Caco-2 (cell line): ENCODE measurements at regions not wholly inside any gene's neighbourhood (a gene's known extent, or its start where the extent isn't known, plus 50 kb on each side); places are given as distances from the start of the nearest gene placed in this dataset.

Experiments
- BruUV-seq: library from RNA; stranded (reverse); fragments of 400-500 nt; replicated peaks from 2 replicates; lab custom pipeline; 2021; lab: Mats Ljungman, UMichigan
- CTCF ChIA-PET: fragments of 300-600 bp; sonication (Branson Sonifier 250); formaldehyde crosslinking; loops from one replicate; lab custom pipeline; 2022; ENCODE audit warnings: antibody characterized with exemption; lab: Charles Lee
- POLR2A ChIA-PET: fragments of 300-600 bp; sonication (Branson Sonifier 250); formaldehyde crosslinking; loops from one replicate; lab custom pipeline; 2022; ENCODE audit warnings: antibody characterized with exemption; lab: Charles Lee
- DNase-seq, 2 experiments: peaks; one replicate each; pipeline versions ENCODE4 v3.0.0 to v3.0.0-alpha.2; 2020 to 2022
- H3K27me3 ChIP-seq: replicated peaks from 2 replicates; pipeline ENCODE4 v1.6.0; 2011; ENCODE audit warnings: low read length; ENCODE audit not compliant: control insufficient read depth, insufficient read depth
- H3K36me3 ChIP-seq: 2 replicates; pipeline ENCODE4 v1.5.1; 2011; ENCODE audit warnings: low read length; ENCODE audit not compliant: control insufficient read depth, insufficient read depth
- H3K4me1 ChIP-seq: fragments of 250-450 bp; sonication (Bioruptor Pico); 2 replicates; pipeline ENCODE4 v1.5.1; 2020; ENCODE audit warnings: mild to moderate bottlenecking
- H3K4me3 ChIP-seq: 2 replicates; pipeline ENCODE4 v1.5.1; 2011; ENCODE audit warnings: low read depth, mild to moderate bottlenecking, control low read depth, low read length
- H3K9me3 ChIP-seq: fragments of 250-450 bp; sonication (Bioruptor Pico); 2 replicates; pipeline ENCODE4 v1.5.1; 2020; ENCODE audit warnings: mild to moderate bottlenecking, moderate library complexity
- H3K27ac Mint-ChIP-seq: one replicate; pipeline ENCODE4 v1.8.0; 2022; ENCODE audit warnings: mixed read lengths; ENCODE audit not compliant: unreplicated experiment
- H3K27me3 Mint-ChIP-seq: one replicate; pipeline ENCODE4 v1.8.0; 2022; ENCODE audit warnings: mixed read lengths; ENCODE audit not compliant: insufficient read depth, unreplicated experiment
- H3K36me3 Mint-ChIP-seq: one replicate; pipeline ENCODE4 v1.8.0; 2022; ENCODE audit warnings: mild to moderate bottlenecking, mixed read lengths; ENCODE audit not compliant: insufficient read depth, unreplicated experiment
- H3K4me1 Mint-ChIP-seq: one replicate; pipeline ENCODE4 v1.8.0; 2022; ENCODE audit warnings: low read depth, mixed read lengths; ENCODE audit not compliant: unreplicated experiment
- H3K4me3 Mint-ChIP-seq: one replicate; pipeline ENCODE4 v1.8.0; 2022; ENCODE audit warnings: mild to moderate bottlenecking, moderate library complexity, mixed read lengths; ENCODE audit not compliant: unreplicated experiment
- H3K9me3 Mint-ChIP-seq: one replicate; pipeline ENCODE4 v1.8.0; 2022; ENCODE audit warnings: mixed read lengths; ENCODE audit not compliant: unreplicated experiment
- intact Hi-C: fragments of 100-400 bp; cut with micrococcal nuclease; formaldehyde crosslinking; loops from one replicate; pipeline ENCODE4 v1.10.0; 2022; ENCODE audit not compliant: unreplicated experiment
- TF ChIP-seq, protein P1 (sequence below), 2 experiments: fragments of 200-600 bp in 1 of 2; IDR thresholded peaks; 1 replicate in 1 of 2; 2 replicates in 1 of 2; pipeline versions ENCODE4 v1.5.1 to v1.8.0; 2011 to 2022; ENCODE audit warnings: antibody characterized with exemption in 1 of 2, control low read depth in 1 of 2, inconsistent platforms in 1 of 2, low read depth in 1 of 2, low read length in 1 of 2, mild to moderate bottlenecking in 1 of 2, moderate library complexity in 1 of 2; ENCODE audit not compliant: insufficient read depth in 1 of 2, severe bottlenecking in 1 of 2, unreplicated experiment in 1 of 2

DNA sequence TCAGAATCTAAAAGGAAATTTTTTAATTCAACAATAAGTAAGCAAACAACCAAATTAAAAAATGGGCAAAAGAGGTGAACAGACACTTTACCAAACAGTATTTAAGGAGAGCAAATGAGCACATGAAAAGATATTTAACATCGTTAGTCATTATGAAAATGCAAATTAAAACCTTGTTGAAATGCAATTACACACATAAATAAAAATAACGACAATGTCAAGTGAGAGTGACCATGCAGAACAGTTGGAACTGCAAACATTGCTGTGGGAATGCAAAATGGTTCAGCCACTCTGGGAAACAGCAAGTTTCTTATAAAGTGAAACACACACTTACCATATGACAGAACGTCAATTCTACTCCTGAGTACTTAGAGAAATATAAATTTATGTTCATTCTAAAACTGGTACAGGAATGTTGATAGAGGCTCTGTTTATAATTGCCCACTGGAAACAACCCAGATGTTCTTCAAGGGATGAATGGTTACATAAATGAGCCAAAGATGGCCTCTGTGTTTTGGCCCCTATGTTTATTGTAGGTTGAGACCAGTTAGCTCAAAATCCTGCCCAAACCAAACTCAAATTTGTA is 678.1 kb downstream of the UQCRFS1 start:
- no peak for DNase-seq
- intact Hi-C loops, result no loop called here
- H3K36me3 Mint-ChIP-seq, result no peaks in the 10 kb centered on the region
- peaks cover 8% of the 10 kb centered on the region for H3K9me3 Mint-ChIP-seq
- TF ChIP-seq, protein P1, sequence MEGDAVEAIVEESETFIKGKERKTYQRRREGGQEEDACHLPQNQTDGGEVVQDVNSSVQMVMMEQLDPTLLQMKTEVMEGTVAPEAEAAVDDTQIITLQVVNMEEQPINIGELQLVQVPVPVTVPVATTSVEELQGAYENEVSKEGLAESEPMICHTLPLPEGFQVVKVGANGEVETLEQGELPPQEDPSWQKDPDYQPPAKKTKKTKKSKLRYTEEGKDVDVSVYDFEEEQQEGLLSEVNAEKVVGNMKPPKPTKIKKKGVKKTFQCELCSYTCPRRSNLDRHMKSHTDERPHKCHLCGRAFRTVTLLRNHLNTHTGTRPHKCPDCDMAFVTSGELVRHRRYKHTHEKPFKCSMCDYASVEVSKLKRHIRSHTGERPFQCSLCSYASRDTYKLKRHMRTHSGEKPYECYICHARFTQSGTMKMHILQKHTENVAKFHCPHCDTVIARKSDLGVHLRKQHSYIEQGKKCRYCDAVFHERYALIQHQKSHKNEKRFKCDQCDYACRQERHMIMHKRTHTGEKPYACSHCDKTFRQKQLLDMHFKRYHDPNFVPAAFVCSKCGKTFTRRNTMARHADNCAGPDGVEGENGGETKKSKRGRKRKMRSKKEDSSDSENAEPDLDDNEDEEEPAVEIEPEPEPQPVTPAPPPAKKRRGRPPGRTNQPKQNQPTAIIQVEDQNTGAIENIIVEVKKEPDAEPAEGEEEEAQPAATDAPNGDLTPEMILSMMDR (IDR thresholded peaks at IDR 0.05; ENCODE audit: insufficient read depth in 1 of 2, low read depth in 1 of 2, low read length in 1 of 2, severe bottlenecking in 1 of 2, unreplicated experiment in 1 of 2), result no peak
- H3K4me1 Mint-ChIP-seq, result no peaks in the 10 kb centered on the region
- CTCF ChIA-PET, result no interaction called here
- H3K4me3 Mint-ChIP-seq, result no peak overlapping the region
- H3K27me3 Mint-ChIP-seq, result no peaks in the 10 kb centered on the region
- H3K36me3 ChIP-seq, result no peaks in the 10 kb centered on the region
- H3K27me3 ChIP-seq, result no peaks in the 10 kb centered on the region
- no peak overlapping the region for H3K27ac Mint-ChIP-seq
- POLR2A ChIA-PET, result no interaction called here
- H3K4me3 ChIP-seq, result no peak overlapping the region
- no peaks in the 10 kb centered on the region for H3K4me1 ChIP-seq
- H3K9me3 ChIP-seq, result peaks cover 7% of the 10 kb centered on the region; the same call in 1 of the 2 replicates
- BruUV-seq, result no TSS peak

DNA sequence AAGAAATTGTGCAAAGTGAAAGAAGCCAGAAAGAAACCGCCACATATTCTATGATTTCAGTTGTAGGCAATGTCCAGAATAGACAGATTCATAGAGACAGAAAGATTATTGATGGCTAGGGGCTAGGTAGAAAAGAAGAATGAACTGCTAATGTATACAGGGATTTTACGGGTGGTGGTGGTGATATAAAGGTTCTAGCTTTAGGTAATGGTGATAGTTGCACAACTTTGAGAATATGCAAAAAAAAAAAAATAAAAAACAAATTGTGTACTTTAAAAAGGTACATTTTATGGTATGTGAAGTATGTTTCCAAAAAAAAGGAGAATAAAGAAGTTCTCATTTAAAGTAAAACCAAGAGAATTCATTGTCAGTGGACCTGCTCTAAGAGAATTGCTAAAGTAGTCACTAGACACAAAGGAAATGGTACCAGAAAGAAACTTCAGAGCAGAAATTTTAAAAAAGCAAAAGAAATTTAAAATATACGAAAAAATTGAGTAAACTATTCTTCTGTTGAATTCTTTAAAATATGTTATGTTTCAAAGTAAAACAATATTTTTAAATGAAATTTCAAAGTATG is 680.1 kb downstream of the UQCRFS1 start:
- no peak overlapping the region for H3K4me3 Mint-ChIP-seq
- Histone ChIP-seq H3K36me3 (no peaks in the 10 kb centered on the region), H3K9me3 (peaks cover 2% of the 10 kb centered on the region; the same call in 1 of the 2 replicates), H3K4me3 (no peak overlapping the region), H3K4me1 (no peaks in the 10 kb centered on the region), H3K27me3 (no peaks in the 10 kb centered on the region)
- intact Hi-C loops, result no loop called here
- no peak for DNase-seq
- POLR2A ChIA-PET, result no interaction called here
- no peak overlapping the region for H3K27ac Mint-ChIP-seq
- H3K36me3 Mint-ChIP-seq, result no peaks in the 10 kb centered on the region
- no peaks in the 10 kb centered on the region for H3K4me1 Mint-ChIP-seq
- no peaks in the 10 kb centered on the region for H3K27me3 Mint-ChIP-seq
- BruUV-seq, result no TSS peak
- peaks cover 8% of the 10 kb centered on the region for H3K9me3 Mint-ChIP-seq
- CTCF ChIA-PET, result no interaction called here
- TF ChIP-seq, protein P1 (IDR thresholded peaks at IDR 0.05; ENCODE audit: insufficient read depth in 1 of 2, low read depth in 1 of 2, low read length in 1 of 2, severe bottlenecking in 1 of 2, unreplicated experiment in 1 of 2), result no peak

DNA sequence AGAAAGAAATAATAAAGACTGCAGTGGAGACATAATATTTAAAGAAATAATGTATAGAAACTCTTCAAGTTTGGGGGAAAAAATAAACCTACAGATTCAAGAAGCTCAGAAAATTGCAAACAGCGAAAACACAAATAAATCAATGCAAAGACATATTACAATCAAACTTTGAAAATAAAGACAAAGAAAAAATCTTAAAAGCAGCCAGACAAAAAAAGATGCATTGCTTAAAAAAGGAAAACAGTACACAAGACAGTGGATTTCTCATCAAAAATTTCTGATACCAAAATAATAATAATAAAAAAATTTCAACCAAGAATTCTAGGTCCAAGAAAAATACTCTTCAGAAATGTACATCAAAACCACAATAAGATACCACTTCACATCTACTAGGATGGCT is 681.0 kb downstream of the UQCRFS1 start:
- H3K27me3 Mint-ChIP-seq, result no peaks in the 10 kb centered on the region
- no peaks in the 10 kb centered on the region for H3K36me3 Mint-ChIP-seq
- Histone ChIP-seq H3K4me3 (no peak overlapping the region), H3K4me1 (no peaks in the 10 kb centered on the region), H3K27me3 (no peaks in the 10 kb centered on the region), H3K9me3 (no peaks in the 10 kb centered on the region), H3K36me3 (no peaks in the 10 kb centered on the region)
- ChIA-PET CTCF (no interaction called here), POLR2A (no interaction called here)
- no peaks in the 10 kb centered on the region for H3K4me1 Mint-ChIP-seq
- no peak for DNase-seq
- H3K9me3 Mint-ChIP-seq, result peaks cover 8% of the 10 kb centered on the region
- no TSS peak for BruUV-seq
- no peak overlapping the region for H3K4me3 Mint-ChIP-seq
- intact Hi-C loops, result no loop called here
- H3K27ac Mint-ChIP-seq, result no peak overlapping the region
- TF ChIP-seq, protein P1 (IDR thresholded peaks at IDR 0.05; ENCODE audit: insufficient read depth in 1 of 2, low read depth in 1 of 2, low read length in 1 of 2, severe bottlenecking in 1 of 2, unreplicated experiment in 1 of 2), result no peak
